ENCODE measurements at regions not wholly inside any gene's neighbourhood (a gene's known extent, or its start where the extent isn't known, plus 50 kb on each side); places are given as distances from the start of the nearest gene placed in this dataset.

- TF ChIP-seq CTCF (conservative IDR thresholded peaks at IDR 0.05; ENCODE audit: low read depth, low read length) (no peak), POLR2A (IDR thresholded peaks at IDR 0.05; ENCODE audit: low read depth, low read length) (no peak), NFE2L2 (IDR thresholded peaks at IDR 0.05; ENCODE audit: low read depth, low read length) (no peak), SMC3 (IDR thresholded peaks at IDR 0.05; ENCODE audit: low read depth, low read length) (no peak), CEBPB (IDR thresholded peaks at IDR 0.05; ENCODE audit: low read depth, low read length) (no peak), RAD21 (IDR thresholded peaks at IDR 0.05; ENCODE audit: low read length) (no peak), FOS (IDR thresholded peaks at IDR 0.05; ENCODE audit: low read depth, low read length) (no peak), MXI1 (IDR thresholded peaks at IDR 0.05; ENCODE audit: borderline replicate concordance, low read depth, low read length) (no peak), MAFK (IDR thresholded peaks at IDR 0.05; ENCODE audit: low read depth, low read length) (no peak), RCOR1 (IDR thresholded peaks at IDR 0.05; ENCODE audit: insufficient replicate concordance, low read length) (no peak), MAZ (IDR thresholded peaks at IDR 0.05; ENCODE audit: borderline replicate concordance, low read depth, low read length) (no peak), USF2 (IDR thresholded peaks at IDR 0.05; ENCODE audit: low read depth, low read length) (no peak)
Observed at GRCh38 chr10:81728692-81729091, 146.3 kb upstream of the NRG3 start.

All from IMR-90 (cell line).